T-helper 2 cell (primary cell): ENCODE measurements at regions not wholly inside any gene's neighbourhood (a gene's known extent, or its start where the extent isn't known, plus 50 kb on each side); places are given as distances from the start of the nearest gene placed in this dataset.

Experiments
- DNase-seq, 5 experiments: peaks; one replicate each; pipeline versions ENCODE4 v3.0.0 to v3.0.0-alpha.2; 2012 to 2022

- no peak for DNase-seq
These were observed 428.3 kb upstream of the ATP11B start for GRCh38 chr3:182364723-182365650.

- no peak for DNase-seq
These were observed 426.6 kb upstream of the ATP11B start for GRCh38 chr3:182366746-182367145.

GRCh38 chr3:182369861-182370260 is 423.4 kb upstream of the ATP11B start:
- no peak for DNase-seq

- DNase-seq, result no peak
These were observed 422.4 kb upstream of the ATP11B start for GRCh38 chr3:182370949-182371348.

- no peak for DNase-seq
These were observed 417.4 kb upstream of the ATP11B start for GRCh38 chr3:182375916-182376315.

GRCh38 chr3:182382112-182382857 is 411.0 kb upstream of the ATP11B start:
- no peak for DNase-seq

GRCh38 chr3:182384221-182384620 is 409.1 kb upstream of the ATP11B start:
- no peak for DNase-seq

- no peak for DNase-seq
These were observed 407.9 kb upstream of the ATP11B start for GRCh38 chr3:182385356-182385755.

- no peak for DNase-seq
These were observed 404.8 kb upstream of the ATP11B start for GRCh38 chr3:182388506-182388905.

GRCh38 chr3:182389071-182389815 is 404.1 kb upstream of the ATP11B start:
- DNase-seq, result no peak

- no peak for DNase-seq
These were observed 402.9 kb upstream of the ATP11B start for GRCh38 chr3:182390421-182390820.

- no peak for DNase-seq
These were observed 400.9 kb upstream of the ATP11B start for GRCh38 chr3:182392182-182392937.

- DNase-seq, result no peak
These were observed 400.2 kb upstream of the ATP11B start for GRCh38 chr3:182393151-182393550.

GRCh38 chr3:182393830-182394367 is 399.4 kb upstream of the ATP11B start:
- no peak for DNase-seq

GRCh38 chr3:182397164-182397563 is 396.1 kb upstream of the ATP11B start:
- DNase-seq, result no peak

- DNase-seq, result no peak
These were observed 393.1 kb upstream of the ATP11B start for GRCh38 chr3:182399978-182400737.

GRCh38 chr3:182400838-182401237 is 392.5 kb upstream of the ATP11B start:
- DNase-seq, result no peak

GRCh38 chr3:182404031-182404430 is 389.3 kb upstream of the ATP11B start:
- no peak for DNase-seq

GRCh38 chr3:182405759-182406158 is 387.5 kb upstream of the ATP11B start:
- no peak for DNase-seq

GRCh38 chr3:182406786-182407185 is 386.5 kb upstream of the ATP11B start:
- DNase-seq, result no peak

- no peak for DNase-seq
These were observed 383.3 kb upstream of the ATP11B start for GRCh38 chr3:182410051-182410450.
